NCI-H69 (cell line): ENCODE measurements at regions not wholly inside any gene's neighbourhood (a gene's known extent, or its start where the extent isn't known, plus 50 kb on each side); places are given as distances from the start of the nearest gene placed in this dataset.

ENCODE experiments used
- DNase-seq: peaks from one replicate; lab custom pipeline; 2025; lab: John Stamatoyannopoulos, UW

DNA sequence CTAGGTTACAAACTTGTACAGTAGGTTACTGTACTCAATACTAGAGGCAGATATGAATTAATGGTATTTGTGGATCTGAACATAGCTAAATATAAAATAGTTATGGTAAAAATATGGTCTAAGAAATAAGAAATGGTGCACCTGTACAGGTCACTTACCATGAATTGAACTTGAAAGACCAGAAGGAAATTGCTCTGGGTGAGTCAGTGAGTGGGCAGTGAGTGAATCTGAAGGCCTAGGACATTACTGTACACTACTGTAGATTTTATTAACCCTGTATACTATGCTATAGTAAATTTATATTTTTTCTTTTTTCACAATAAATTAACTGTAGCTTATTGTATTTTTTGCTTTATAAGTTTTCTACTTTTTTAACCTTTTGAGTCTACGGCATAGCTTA lies 1020.4 kb downstream of the CDH18 start:
- no peak for DNase-seq

DNA sequence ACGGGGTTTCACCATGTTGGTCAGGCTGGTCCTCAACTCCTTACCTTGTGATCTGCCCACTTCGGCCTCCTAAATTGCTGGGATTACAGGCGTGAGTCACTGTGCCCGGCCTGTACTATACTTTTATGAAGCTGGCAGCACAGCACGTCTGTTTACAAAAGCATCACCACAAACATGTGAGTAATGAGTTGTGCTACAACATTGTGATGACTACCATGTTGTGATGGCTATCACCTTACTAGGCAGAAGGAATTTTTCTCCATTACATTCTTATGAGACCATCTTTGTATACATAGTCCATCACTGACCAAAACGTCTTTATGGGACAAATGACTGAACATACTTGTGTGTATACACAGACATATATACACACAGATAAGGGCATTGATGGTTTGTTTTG lies 1019.0 kb downstream of the CDH18 start:
- no peak for DNase-seq

DNA sequence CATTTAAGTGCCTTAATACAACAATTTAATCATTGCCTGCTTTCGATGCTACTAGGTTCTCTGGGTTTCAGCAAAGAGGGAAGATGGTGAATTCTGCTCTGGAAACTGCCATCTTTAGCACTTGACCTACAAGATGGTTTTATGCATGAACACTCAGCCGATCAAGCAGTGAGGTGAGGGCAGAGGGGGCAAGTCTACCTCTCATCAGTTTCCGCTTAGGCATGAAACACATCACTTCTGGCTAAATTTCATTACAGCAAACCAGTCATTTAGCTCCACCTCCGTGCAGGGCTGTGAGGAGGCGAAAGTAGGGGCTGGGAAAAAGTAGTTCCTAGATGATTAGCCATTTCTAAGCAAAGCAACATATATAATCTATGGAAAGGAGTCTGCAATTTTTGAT lies 1018.0 kb downstream of the CDH18 start:
- DNase-seq, result no peak

DNA sequence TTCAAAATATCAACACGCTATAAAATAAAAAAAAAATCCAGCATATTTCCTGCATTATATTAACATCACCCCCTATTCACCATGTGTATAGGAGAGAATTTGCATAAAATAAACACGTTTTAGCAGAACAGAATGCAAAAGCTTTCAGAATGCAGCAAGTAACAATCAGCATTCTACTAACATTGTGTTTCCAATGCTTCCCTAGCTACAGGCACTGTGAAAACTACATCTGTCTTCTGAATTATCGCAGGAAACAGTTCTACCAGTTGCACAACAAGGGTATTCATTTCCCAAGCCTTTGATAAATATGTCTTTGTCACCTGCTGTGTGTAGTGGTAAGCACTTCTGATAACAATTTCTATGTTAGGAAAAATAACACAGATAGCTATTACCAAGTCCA lies 1015.8 kb downstream of the CDH18 start:
- DNase-seq, result peak; percentile 21

DNA sequence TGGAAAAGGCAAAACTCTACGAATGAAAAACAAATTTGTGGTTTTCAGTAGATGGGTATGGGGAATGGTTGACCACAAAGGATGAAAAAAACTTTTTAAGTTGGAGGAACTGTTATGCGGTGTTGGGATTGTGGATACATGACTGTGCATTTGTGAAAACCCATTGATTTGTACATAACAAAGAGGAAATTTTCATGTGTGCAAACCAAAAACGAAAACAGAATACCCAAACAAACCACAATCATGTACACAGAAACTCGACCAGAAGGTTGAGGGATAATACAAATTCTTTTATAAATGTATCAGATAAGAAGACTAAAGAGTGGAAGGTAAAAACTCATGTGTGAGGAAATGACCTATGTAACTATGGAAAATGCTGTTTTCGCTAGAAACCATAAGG lies 1012.4 kb downstream of the CDH18 start:
- DNase-seq, result no peak

DNA sequence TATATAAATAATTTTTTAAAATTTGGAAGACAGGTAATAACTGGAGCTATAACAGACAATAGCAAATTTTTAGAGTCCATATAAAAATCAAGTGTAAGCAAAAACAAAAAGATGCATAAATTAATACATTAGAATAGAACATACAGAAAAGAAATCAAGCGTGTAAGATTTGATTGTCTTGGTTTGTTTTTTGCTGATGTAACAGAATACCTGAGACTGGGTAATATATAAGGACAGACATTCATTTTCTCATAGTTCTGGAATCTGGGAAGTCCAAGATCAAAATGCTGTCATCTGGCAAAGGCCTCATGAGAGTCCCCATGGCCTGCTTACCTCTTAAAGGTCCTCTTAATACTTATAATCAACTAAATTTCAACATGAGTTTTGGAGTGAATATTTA lies 1010.1 kb downstream of the CDH18 start:
- peak; percentile 28 for DNase-seq

DNA sequence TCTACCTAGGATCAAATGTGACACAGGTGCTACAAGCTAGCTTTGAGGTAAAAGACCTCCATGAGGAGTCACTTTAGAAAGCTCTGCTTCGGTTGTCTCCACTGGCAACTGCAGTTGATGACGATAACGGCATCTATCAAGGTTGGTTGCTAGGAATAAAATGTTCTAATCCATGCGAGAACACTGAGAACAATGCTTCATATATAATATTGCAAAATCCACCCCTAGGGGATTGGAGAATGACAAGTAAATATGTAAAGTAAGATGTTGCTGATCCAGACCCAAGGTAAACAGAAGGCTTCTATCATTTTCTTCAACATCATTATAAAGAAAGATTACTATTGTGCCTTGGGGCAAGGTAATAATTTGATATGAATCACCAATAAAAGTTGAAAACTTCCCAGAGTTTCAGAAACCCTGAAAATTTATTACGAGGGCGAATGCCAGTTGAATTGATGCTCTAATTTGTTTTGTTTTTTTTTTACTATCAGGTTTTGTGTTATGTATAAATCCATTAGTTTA lies 1003.4 kb downstream of the CDH18 start:
- peak; percentile 51 for DNase-seq

DNA sequence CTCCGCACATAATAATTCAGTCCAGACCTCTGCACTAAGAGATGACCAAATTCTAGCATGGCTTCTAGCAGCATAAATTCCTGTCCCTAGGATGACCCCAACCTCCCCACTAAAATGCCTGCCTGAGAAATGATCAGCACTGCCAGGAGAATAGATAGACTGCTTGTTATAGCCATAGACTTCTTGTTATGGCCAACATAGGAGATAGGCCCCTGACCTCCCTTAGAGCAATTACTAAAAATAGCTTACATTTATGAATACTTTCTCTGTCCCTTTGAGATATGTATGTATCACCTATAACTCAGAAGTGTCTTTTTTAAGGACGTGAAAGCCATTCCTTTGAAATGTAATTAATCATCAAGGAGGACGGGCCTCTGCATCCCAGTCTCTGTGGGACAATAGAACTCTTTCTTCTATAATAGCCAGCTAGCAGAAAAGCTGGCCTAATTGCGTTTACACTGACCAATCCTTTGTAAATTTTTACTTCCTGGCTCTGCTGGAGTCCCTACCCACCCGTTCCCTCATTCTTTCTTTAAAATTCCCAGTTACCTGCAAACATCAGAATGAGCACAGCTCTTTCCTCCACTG lies 1002.7 kb downstream of the CDH18 start:
- DNase-seq, result peak; percentile 95

DNA sequence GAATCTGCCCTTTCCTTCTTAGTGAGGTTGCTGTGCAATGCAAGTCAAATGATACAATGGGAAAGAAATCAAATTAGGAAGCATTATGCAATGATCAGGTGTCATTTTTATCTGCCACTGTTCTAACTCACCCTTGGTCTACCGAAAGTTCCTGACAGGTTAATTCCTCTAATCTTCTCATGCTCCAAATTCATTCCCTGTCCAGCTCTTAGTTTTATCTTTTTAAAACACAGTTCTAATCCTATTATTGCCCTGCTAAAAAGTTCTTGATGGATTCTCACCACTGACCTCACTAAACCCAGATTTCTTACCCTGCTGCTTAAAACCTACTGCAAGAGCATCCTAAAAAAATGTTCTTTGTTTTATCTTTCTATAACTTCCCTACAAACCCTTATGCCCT lies 1000.9 kb downstream of the CDH18 start:
- no peak for DNase-seq

DNA sequence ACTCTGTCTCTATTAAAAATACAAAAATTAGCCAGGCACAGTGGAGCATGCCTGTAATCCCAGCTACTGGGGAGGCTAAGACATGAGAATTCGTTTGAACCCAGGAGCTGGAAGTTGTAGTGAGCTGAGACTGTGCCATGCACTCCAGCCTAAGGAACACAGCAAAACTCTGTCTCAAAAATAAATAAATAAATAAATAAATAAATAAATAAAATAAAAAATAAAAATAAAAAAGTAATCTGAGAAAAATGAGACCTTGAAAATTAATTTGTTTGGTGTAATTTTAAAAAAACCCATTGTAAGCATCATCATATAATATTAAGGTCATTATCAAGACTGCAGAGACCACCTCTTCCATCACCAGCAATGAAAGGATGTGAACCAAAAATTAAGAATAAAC lies 997.1 kb downstream of the CDH18 start:
- DNase-seq, result no peak

DNA sequence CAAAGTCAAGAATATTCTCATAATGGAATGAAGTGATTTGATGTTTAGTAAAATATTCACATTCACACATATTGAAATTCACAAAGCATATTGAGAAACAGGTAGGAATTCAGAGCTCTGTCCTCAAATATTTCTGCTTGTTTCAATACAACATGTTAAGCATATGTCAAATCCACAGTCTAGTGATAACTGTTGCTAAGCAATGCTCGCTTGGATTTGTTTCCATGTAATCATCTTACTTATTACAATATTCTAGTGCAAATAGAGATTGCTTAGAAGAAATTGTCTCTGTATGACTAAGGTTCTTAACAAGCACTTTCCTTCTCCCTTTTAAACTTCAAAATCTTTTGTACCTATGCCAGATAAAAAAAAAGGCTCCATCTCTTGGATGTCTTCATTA lies 995.7 kb downstream of the CDH18 start:
- DNase-seq, result peak; percentile 38

DNA sequence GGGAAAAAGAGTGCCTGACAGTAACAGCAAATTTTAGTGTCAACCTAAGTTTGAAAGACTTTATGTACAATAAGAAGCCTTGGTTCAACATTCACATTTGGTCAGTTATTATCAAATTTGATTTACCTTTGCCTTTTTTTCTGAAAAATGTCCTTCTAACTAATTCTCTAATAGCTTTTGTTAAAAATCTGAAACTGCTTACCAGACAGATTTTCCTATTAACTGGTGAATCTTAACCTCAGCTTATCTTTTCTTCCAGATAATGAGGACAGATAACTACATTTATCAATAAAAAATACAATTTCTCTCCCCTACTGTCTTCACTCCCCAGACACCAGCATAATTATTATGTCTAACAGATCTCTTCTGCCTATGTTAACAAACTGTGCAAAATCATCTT lies 988.5 kb downstream of the CDH18 start:
- DNase-seq, result no peak

DNA sequence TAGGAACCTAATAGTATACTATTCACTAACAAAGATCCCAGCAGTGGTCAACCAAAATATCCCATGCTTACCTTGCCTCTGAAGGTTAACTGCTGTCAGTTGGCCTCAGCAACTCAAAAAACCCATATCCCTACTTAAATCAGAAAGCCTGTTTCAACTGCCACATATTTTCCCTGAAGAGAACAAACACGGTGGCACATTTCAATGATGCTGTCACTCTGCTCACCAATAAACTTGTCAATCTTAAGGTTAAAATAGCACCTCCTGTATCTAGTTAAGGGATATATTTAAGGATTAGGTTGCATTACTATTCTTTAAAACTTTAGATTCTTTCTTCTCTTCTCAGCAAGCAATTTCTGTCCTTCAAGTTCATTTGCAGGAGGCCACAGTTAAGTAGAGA lies 986.9 kb downstream of the CDH18 start:
- DNase-seq, result peak; percentile 93

DNA sequence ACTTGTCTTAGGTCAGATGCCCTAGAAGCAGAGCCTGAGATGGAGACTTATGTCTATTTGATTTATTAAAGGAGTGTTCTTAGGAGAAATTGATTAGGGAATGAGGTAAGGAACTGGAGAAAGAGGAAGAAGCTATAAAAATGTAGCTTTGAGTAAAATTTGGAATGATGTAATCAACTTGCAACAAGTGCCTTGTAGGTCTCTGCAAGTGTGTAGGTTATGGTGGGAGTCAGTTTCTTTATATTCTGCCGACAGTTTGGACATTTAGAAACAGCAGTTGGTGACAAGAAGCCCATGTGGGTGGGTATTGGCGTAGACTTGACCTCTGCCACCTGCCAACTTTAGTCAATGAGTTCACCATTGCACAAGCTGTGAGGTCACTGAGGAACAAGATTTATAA lies 986.5 kb downstream of the CDH18 start:
- DNase-seq, result peak; percentile 93

DNA sequence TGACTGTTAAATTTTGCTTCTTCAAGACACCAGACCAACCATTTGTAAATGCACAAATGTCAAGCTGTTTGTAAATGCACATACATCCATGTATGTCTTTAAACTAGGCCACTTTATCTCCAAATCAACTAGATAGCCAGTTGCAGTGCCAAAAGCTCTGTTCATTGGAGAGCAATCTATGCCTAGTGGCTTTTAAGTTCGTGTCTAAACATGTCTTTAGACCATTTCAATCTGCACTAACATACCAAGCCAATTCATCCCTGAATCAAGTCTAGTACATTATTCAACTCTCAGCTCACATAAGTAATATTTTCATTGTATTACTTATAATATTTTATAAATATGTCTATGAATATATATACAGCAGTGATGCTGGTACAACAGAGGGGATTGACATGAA lies 985.9 kb downstream of the CDH18 start:
- peak; percentile 66 for DNase-seq

DNA sequence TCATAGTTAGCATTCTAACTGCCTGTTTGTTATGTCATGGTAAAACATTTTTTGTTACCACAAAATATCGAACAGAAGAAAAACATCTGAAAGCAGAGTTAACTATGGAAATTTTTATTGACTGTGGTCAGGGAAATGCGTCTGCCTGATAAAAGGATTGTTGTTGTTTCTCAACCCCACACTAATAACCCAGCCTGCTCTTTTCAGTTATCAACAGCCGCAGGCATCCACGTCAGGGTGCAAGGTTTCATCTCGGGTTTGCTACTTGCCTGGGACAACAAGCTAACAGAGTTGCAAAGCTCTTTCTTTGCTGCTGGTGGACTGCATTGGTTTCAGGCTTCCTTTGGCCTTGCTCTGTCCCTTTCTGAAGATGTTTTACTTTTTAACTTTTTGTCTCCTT lies 969.2 kb downstream of the CDH18 start:
- DNase-seq, result no peak

DNA sequence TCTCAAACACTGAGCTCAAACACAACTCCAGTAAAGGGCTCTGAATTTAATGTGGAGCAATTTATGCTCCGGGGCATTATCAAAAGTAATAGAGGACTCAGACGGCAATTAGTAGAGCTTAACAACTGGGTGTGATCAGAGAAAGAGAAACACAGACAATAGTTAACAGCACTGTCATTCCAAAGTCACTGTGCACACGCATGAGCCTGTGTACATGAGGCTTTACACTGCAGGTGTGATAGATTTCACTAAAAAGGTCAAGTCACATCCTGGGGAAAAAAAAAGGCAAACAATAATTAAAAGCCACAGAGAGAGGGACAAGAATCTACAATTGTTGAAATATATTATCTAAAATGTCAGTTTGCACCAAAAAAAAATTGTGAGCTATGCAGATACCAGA lies 956.5 kb downstream of the CDH18 start:
- peak; percentile 89 for DNase-seq

DNA sequence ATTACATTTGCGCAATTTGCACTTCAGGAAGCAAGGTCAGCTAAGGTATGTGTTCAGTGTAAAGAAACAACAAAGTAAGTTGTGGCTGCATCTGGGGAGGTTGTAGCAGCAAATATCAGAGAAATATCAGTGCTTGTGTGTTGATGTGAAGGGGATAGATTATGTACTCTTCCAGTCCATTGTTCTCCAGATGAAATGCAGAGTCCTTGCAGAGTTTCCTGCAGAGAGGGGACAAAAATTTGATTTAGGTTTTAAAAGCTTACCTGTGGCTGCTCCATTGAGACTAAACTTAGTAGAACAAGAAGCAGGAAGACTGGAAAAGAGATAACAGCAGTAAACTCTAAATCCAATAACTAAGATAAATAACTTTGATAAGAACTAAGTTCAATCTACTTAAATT lies 952.2 kb downstream of the CDH18 start:
- peak; percentile 13 for DNase-seq

DNA sequence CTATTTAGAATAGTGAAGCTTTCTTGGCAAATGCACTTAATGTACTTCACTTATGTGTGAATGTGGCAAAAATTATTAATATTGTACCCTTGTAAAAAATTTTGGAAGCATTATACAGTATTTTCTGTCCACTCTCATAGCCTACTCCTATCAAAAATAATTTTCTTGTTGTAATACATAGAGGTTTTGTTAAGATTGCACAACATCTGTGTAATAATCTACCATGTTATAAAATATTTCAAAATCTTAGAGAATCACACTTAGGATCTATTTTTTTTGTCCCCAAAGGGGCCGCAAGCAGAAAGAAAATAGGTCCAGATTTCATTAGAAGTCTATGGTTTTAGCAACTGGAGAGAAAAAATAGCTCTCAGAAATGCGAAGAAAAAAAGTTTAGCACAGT lies 945.9 kb downstream of the CDH18 start:
- no peak for DNase-seq

DNA sequence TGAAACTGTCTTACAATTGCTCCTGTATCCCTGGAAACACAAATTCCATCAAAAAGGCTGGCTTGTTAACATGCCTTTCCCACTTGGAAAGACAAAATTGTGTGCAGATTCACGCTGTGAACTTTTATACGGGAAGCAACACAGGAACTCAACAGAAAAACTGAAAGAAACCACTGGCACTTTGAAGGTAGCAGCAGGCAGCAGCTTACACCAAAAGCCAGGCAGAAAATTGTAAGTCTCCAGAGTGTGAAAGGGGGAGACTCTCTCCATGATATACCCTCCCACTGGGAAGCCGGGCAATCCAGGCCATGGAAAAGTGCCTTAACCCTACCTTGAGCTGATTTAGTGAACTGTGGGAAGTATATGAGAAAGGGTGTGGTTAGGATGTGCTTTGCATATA lies 943.7 kb downstream of the CDH18 start:
- no peak for DNase-seq

DNA sequence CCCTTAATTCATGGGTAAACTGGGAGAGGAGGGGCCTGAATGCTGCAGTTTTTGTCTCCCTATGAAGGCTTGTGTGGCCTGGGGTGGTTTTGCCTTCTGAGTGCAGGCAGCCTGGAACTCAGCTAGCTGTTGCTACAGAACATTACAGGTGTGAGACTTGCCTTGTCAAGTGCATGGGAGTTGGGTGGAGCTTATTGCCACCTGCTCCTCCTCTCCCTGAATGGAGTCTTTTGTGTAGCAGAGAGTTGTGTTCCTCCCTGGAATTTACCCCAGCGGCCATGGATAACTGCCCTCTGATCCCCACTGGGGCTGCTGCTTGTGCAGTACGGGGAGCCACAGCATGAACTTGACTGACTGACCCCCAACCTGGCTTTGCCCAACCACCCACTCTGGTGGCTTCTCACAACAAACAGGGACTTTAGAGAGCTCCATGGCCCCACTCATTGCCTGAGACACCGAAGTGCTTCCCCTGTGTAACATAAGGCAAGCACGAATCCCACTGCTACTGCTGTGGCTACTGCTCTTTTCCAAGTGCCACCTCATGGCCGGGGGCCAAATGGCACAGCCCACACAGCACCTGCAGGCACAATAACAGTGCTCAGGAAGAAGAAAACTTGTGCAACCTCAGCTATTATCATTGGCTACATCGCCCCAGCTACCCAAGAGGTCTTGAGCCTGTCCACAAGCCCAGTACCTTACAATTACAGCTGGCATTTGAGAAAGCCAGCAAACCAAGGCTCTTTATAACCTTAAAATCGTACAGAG lies 942.9 kb downstream of the CDH18 start:
- DNase-seq, result peak; percentile 94

DNA sequence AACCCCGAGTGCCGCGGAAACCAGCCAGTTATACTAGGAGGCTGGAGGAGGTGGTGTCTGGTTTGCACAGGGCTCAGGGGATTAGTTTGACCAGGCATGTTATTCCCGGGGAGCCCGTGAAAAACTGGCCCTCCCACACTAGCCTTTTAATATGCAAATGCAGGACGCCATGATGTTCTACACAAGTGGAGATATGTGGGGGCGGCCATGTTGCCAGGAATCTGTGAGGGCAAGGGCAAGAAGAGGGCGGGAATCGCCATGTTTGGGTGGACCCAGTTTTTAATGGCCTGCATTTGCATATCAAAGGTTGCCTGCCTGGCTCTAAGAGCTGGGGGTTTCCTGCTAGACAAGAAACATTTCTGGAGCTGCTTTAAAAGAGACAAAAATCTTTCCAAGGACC lies 940.7 kb downstream of the CDH18 start:
- DNase-seq, result no peak

DNA sequence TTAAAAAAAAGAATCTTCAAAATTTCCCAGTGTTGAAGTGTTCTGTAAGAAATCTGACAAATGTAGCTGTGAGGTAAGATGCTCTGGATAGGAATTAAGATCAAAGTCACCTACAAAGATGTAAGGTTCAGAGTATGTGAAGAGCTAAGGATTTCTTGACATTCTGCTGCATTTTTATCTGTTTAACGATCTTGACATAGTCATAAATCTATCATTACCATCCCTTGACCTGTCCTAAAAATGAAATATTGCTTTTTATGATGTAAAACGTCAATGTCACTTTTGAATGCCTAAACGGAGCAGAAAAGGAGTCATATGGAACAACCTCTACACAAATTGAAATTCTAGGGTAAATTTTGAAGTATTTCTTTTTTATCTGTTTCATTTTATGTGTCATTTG lies 939.3 kb downstream of the CDH18 start:
- peak; percentile 25 for DNase-seq

DNA sequence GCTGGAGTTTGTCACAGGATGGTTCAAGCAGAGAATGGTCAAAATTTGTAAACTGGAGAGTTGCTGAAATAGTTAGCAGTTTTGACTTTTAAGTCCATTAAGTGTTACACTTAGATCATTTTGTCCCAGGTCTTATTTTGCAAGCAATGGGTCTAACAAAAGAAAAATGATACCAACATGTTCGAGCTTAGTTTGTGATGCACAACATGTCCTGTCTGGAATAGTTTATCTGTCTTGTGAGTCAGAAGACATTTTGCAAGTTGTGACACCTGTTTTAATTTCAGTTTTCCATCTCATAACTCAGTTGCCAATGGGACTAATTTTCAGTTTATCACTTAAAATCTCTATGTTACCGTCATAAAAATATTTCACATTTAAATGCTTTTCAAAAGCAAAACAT lies 929.8 kb downstream of the CDH18 start:
- DNase-seq, result no peak
